H1 (cell line): ENCODE measurements at regions not wholly inside any gene's neighbourhood (a gene's known extent, or its start where the extent isn't known, plus 50 kb on each side); places are given as distances from the start of the nearest gene placed in this dataset.

Source experiments
- BCL11A ChIP-seq, 2 experiments: IDR thresholded peaks; one replicate each; pipeline ENCODE4 v1.6.1; 2011; ENCODE audit warnings: low read depth in 2 of 2, low read length in 2 of 2, mild to moderate bottlenecking in 2 of 2
- JUN ChIP-seq: IDR thresholded peaks from 2 replicates; pipeline ENCODE4 v1.6.1; 2011; ENCODE audit warnings: low read depth, mild to moderate bottlenecking, improper control_type of control experiment, low read length
- KDM1A ChIP-seq: fragments of 200-600, 300-600 bp; sonication (generic); IDR thresholded peaks from 2 replicates; pipeline ENCODE4 v1.7.1; 2016; ENCODE audit warnings: mild to moderate bottlenecking, low read length, borderline replicate concordance

GRCh38 chr11:23569134-23569533, 708.9 kb upstream of the CCDC179 start (continued):
- TF ChIP-seq JUN (no peak), BCL11A (IDR thresholded peaks at IDR 0.05; ENCODE audit: low read depth in 2 of 2, low read length in 2 of 2) (no peak), KDM1A (no peak)
